Astrocyte (in vitro differentiated cells and primary cell): ENCODE measurements at regions not wholly inside any gene's neighbourhood (a gene's known extent, or its start where the extent isn't known, plus 50 kb on each side); places are given as distances from the start of the nearest gene placed in this dataset.

Source experiments
- DNase-seq: peaks from one replicate; pipeline ENCODE4 v3.0.0-alpha.2; 2010; ENCODE audit warnings: low read depth
- FAIRE-seq: peaks from 2 replicates; lab custom pipeline; 2011; peaks lifted over from hg19 to GRCh38; lab: Jason Lieb, UNC
- H2AFZ ChIP-seq: 2 replicates; pipeline ENCODE4 v1.6.0; 2012; ENCODE audit warnings: low read depth, low read length, inconsistent platforms
- H3K27ac ChIP-seq: 2 replicates; pipeline ENCODE4 v1.5.1; 2011; ENCODE audit warnings: low read depth, low read length, inconsistent platforms
- H3K27me3 ChIP-seq: 2 replicates; pipeline ENCODE4 v1.6.0; 2011; ENCODE audit warnings: low read length, inconsistent platforms; ENCODE audit not compliant: insufficient read depth
- H3K36me3 ChIP-seq: 2 replicates; pipeline ENCODE4 v1.5.1; 2011; ENCODE audit warnings: low read length, inconsistent platforms; ENCODE audit not compliant: insufficient read depth
- H3K4me1 ChIP-seq: 2 replicates; pipeline ENCODE4 v1.5.1; 2011; ENCODE audit warnings: low read length, inconsistent platforms; ENCODE audit not compliant: insufficient read depth
- H3K4me2 ChIP-seq: 2 replicates; pipeline ENCODE4 v1.6.0; 2012; ENCODE audit warnings: low read length, inconsistent platforms
- H3K4me3 ChIP-seq: 2 replicates; pipeline ENCODE4 v1.5.1; 2011; ENCODE audit warnings: low read depth, mild to moderate bottlenecking, low read length, inconsistent platforms; ENCODE audit not compliant: insufficient read depth
- H3K79me2 ChIP-seq: 2 replicates; pipeline ENCODE4 v1.6.0; 2012; ENCODE audit warnings: mild to moderate bottlenecking, low read length, inconsistent platforms; ENCODE audit not compliant: insufficient read depth
- H3K9ac ChIP-seq: 2 replicates; pipeline ENCODE4 v1.6.0; 2012; ENCODE audit warnings: mild to moderate bottlenecking, low read length, inconsistent platforms
- H3K9me3 ChIP-seq: 2 replicates; pipeline ENCODE4 v1.5.1; 2012; ENCODE audit warnings: low read depth, mild to moderate bottlenecking, low read length, inconsistent platforms; ENCODE audit not compliant: insufficient read depth
- H4K20me1 ChIP-seq: 2 replicates; pipeline ENCODE4 v1.6.0; 2012; ENCODE audit warnings: low read length, inconsistent platforms; ENCODE audit not compliant: insufficient read depth
- H3K27ac Mint-ChIP-seq: one replicate; pipeline ENCODE4 v1.8.0; 2021; ENCODE audit warnings: mild to moderate bottlenecking, mixed read lengths; ENCODE audit not compliant: unreplicated experiment
- H3K27me3 Mint-ChIP-seq: one replicate; pipeline ENCODE4 v1.8.0; 2021; ENCODE audit warnings: low read depth, mixed read lengths; ENCODE audit not compliant: unreplicated experiment
- H3K36me3 Mint-ChIP-seq: one replicate; pipeline ENCODE4 v1.8.0; 2021; ENCODE audit warnings: low read depth, mixed read lengths; ENCODE audit not compliant: unreplicated experiment
- H3K4me1 Mint-ChIP-seq: one replicate; pipeline ENCODE4 v1.8.0; 2021; ENCODE audit warnings: low read depth, mixed read lengths; ENCODE audit not compliant: unreplicated experiment
- H3K4me3 Mint-ChIP-seq: one replicate; pipeline ENCODE4 v1.8.0; 2021; ENCODE audit warnings: mild to moderate bottlenecking, moderate library complexity, mixed read lengths; ENCODE audit not compliant: unreplicated experiment
- H3K9me3 Mint-ChIP-seq: one replicate; pipeline ENCODE4 v1.8.0; 2021; ENCODE audit warnings: mild to moderate bottlenecking, mixed read lengths; ENCODE audit not compliant: unreplicated experiment
- EZH2 ChIP-seq: IDR thresholded peaks from 2 replicates; pipeline ENCODE4 v1.6.1; 2012; ENCODE audit warnings: mild to moderate bottlenecking, low read length, inconsistent platforms; ENCODE audit not compliant: insufficient read depth
- TF ChIP-seq, protein P1 (sequence below): IDR thresholded peaks from 2 replicates; pipeline ENCODE4 v1.5.1; 2011; ENCODE audit warnings: low read depth, mild to moderate bottlenecking, inconsistent platforms, low read length, moderate library complexity; ENCODE audit not compliant: insufficient read depth

DNA sequence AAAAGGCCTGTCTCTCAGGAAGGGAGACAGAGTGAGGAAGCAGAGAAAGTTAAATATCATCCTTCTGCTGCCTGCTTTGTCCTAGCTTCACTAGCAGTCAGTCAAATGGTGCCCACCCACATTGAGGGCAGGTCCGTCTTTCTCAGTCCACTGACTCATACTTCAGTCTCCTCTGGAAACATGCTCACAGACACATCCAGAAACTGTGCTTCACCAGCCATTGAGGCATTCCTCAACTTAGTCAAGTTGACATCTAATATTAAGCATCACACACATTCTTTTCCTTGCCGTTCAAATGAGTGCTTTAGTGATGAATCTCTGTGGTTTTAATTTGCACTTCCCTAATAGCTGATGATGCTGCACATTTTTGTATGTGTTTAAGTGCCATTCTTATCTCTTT, 777.8 kb upstream of the PRMT6 start:
- Histone ChIP-seq H3K79me2 (no peaks in the 10 kb centered on the region), H3K4me2 (no peak overlapping the region), H3K4me3 (no peak overlapping the region), H3K36me3 (no peaks in the 10 kb centered on the region), H3K9me3 (no peaks in the 10 kb centered on the region), H3K27ac (no peak overlapping the region), H4K20me1 (no peaks in the 10 kb centered on the region), H3K9ac (no peak overlapping the region), H2AFZ (peak overlapping the region; percentile 3), H3K4me1 (no peaks in the 10 kb centered on the region), H3K27me3 (no peaks in the 10 kb centered on the region)
- no peaks in the 10 kb centered on the region for H3K36me3 Mint-ChIP-seq
- peaks cover 16% of the 10 kb centered on the region for H3K4me1 Mint-ChIP-seq
- DNase-seq = peak; percentile 56
- FAIRE-seq = no peak
- TF ChIP-seq EZH2 = no peak
- TF ChIP-seq, protein P1, sequence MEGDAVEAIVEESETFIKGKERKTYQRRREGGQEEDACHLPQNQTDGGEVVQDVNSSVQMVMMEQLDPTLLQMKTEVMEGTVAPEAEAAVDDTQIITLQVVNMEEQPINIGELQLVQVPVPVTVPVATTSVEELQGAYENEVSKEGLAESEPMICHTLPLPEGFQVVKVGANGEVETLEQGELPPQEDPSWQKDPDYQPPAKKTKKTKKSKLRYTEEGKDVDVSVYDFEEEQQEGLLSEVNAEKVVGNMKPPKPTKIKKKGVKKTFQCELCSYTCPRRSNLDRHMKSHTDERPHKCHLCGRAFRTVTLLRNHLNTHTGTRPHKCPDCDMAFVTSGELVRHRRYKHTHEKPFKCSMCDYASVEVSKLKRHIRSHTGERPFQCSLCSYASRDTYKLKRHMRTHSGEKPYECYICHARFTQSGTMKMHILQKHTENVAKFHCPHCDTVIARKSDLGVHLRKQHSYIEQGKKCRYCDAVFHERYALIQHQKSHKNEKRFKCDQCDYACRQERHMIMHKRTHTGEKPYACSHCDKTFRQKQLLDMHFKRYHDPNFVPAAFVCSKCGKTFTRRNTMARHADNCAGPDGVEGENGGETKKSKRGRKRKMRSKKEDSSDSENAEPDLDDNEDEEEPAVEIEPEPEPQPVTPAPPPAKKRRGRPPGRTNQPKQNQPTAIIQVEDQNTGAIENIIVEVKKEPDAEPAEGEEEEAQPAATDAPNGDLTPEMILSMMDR = no peak
- no peaks in the 10 kb centered on the region for H3K27me3 Mint-ChIP-seq
- no peak overlapping the region for H3K4me3 Mint-ChIP-seq
- H3K27ac Mint-ChIP-seq = peak overlapping the region; percentile 87
- no peaks in the 10 kb centered on the region for H3K9me3 Mint-ChIP-seq

DNA sequence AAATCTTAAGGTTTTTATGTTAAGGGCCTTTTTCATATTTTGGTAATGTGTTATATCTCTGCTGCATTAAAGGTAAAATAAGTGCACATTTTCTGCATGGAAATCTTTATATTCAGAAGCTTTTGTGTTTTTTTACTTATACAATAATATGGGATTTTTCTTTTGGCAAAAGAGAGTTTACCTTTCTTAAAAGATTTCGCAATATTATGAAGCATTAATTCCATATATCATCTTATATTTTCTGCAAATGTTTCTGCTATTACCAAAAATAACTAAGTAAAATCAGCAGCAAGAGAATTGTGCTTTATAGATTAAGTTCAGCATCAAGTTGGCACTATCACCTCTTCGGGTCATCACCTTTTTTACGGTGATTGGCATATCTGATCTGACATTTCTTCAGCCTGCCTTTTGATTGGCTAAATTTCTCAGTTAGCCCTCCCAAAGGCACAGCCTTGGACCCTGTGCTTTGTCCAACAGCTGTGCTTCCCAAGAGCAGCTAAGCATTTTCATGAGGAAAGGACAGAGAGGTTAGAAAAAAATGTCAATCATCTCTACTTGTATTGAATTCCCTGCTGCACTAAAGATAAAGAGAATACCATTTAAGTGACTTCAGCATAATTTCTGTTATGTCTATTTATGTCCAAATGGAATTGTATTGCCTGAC, 767.1 kb upstream of the PRMT6 start:
- Histone ChIP-seq H4K20me1 (no peaks in the 10 kb centered on the region), H2AFZ (no peak overlapping the region), H3K36me3 (no peaks in the 10 kb centered on the region), H3K9ac (no peak overlapping the region), H3K4me3 (no peak overlapping the region), H3K27me3 (no peaks in the 10 kb centered on the region), H3K9me3 (no peaks in the 10 kb centered on the region), H3K79me2 (no peaks in the 10 kb centered on the region), H3K27ac (no peak overlapping the region), H3K4me2 (no peak overlapping the region), H3K4me1 (no peaks in the 10 kb centered on the region)
- FAIRE-seq (no peak), DNase-seq (no peak)
- Mint-ChIP-seq H3K4me1 (peaks cover 3% of the 10 kb centered on the region), H3K27me3 (no peaks in the 10 kb centered on the region), H3K9me3 (no peaks in the 10 kb centered on the region), H3K27ac (no peak overlapping the region), H3K4me3 (no peak overlapping the region), H3K36me3 (no peaks in the 10 kb centered on the region)
- no peak for TF ChIP-seq EZH2
- TF ChIP-seq, protein P1 = no peak

DNA sequence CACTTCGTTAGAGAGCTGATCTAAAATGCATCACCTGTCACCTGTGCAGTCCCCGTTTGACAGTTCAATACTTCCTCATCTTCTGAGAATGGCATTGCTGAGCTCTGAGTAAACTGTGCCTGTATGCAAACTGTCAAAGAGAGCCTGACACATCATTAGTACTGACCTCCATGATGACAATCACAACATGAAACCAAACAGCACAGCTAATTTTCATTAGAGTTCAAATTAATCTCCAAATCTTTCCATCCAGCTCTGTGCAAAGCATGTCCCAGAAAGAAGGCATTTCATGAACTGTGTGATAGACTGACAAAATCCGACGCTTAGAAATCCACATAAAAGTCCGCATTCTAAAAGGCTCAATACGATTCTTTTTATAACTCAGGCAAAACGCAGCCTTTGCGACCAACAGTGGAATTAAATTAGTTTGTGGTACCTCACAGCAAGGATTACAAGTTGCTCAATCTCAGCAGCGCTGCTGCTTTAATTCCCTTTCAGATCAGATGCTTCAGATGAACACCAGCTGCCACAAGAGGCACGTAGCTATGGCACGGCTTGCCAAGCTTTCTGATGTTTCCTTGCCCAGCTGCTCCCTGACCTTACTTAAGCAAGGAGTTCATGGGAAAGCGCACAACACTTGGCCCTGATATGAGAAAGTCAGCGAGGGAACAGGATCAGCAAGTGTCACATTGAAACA, 765.5 kb upstream of the PRMT6 start:
- no peaks in the 10 kb centered on the region for H3K27me3 Mint-ChIP-seq
- H3K4me3 ChIP-seq = no peak overlapping the region
- H3K4me2 ChIP-seq = no peak overlapping the region
- FAIRE-seq (no peak), DNase-seq (no peak)
- no peaks in the 10 kb centered on the region for H4K20me1 ChIP-seq
- H3K4me3 Mint-ChIP-seq = no peak overlapping the region
- no peaks in the 10 kb centered on the region for H3K36me3 ChIP-seq
- no peak overlapping the region for H3K9ac ChIP-seq
- H3K9me3 ChIP-seq = no peaks in the 10 kb centered on the region
- no peaks in the 10 kb centered on the region for H3K36me3 Mint-ChIP-seq
- H3K4me1 Mint-ChIP-seq = peaks cover 3% of the 10 kb centered on the region
- no peaks in the 10 kb centered on the region for H3K79me2 ChIP-seq
- no peaks in the 10 kb centered on the region for H3K4me1 ChIP-seq
- H3K27ac Mint-ChIP-seq = no peak overlapping the region
- H3K27ac ChIP-seq = no peak overlapping the region
- peak overlapping the region; percentile 31 for H2AFZ ChIP-seq
- no peak for TF ChIP-seq EZH2
- TF ChIP-seq, protein P1 = no peak
- no peaks in the 10 kb centered on the region for H3K27me3 ChIP-seq
- H3K9me3 Mint-ChIP-seq = no peaks in the 10 kb centered on the region
